ENCODE measurements at regions not wholly inside any gene's neighbourhood (a gene's known extent, or its start where the extent isn't known, plus 50 kb on each side); places are given as distances from the start of the nearest gene placed in this dataset.
"Not testable (repeated sequence)": the region's sequence is repeated elsewhere in the genome, so short reads cannot be mapped to it uniquely, and the experiment has no call there.

DNA sequence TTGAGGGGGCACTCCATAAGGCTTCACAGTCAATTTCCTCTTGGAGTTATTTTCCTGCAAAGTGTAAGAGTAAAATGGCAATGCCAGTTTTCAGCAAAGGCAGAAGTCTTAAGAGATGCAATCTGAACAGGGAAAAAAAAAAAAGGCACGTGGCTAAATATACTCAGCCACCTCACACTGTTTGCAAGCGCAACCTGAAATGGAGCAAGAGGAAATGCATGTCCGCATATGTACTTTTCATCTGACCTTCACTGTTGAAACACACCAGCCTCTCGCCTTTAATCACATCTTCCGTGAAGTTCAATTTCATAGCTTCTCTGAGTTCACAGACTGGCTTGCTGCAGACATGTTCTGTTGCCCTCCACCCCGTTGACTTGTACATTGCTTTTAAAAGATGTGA, 101.4 kb downstream of the KATNIP start:
- 84 to 89% methylated on average over 6 of the region's 6 CpGs for WGBS, 2 donors
- DNase-seq (ENCODE audit: low spot score in 2 of 2) = no peak

DNA sequence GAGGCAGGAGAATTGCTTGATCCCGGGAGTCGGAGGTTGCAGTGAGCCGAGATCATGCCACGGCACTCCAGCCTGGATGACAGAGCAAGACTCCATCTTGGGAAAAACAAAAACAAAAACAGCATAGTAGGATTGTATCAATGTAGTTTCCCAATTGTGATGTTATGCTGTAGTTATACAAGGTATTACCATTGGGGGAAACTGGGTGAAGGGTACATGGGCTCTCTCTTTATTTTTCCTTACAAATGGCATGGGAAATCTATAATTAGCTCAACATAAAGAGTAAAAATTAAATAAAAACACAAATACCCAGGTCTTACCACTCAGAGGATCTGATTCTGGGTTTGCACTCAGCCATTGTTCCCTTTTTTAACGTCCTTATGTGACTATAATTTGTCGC, 107.9 kb downstream of the KATNIP start:
- Histone ChIP-seq H3K36me3 (peaks cover 0 to 43% (median 0%) of the 10 kb centered on the region in 3 donors), H3K4me1 (no peaks in the 10 kb centered on the region), H3K27me3 (no peaks in the 10 kb centered on the region), H3K4me3 (no peak overlapping the region), H3K27ac (no peak overlapping the region), H3K9me3 (peaks cover 0 to 5% (median 0%) of the 10 kb centered on the region in 4 donors)
- WGBS, 2 donors = 92 to 96% methylated on average over 6 of the region's 6 CpGs
- no peak for DNase-seq (ENCODE audit: low spot score in 2 of 2)
- TF ChIP-seq EP300 (IDR thresholded peaks at IDR 0.05) (no peak), POLR2A (IDR thresholded peaks at IDR 0.05) (no peak)
- TF ChIP-seq, protein P1, sequence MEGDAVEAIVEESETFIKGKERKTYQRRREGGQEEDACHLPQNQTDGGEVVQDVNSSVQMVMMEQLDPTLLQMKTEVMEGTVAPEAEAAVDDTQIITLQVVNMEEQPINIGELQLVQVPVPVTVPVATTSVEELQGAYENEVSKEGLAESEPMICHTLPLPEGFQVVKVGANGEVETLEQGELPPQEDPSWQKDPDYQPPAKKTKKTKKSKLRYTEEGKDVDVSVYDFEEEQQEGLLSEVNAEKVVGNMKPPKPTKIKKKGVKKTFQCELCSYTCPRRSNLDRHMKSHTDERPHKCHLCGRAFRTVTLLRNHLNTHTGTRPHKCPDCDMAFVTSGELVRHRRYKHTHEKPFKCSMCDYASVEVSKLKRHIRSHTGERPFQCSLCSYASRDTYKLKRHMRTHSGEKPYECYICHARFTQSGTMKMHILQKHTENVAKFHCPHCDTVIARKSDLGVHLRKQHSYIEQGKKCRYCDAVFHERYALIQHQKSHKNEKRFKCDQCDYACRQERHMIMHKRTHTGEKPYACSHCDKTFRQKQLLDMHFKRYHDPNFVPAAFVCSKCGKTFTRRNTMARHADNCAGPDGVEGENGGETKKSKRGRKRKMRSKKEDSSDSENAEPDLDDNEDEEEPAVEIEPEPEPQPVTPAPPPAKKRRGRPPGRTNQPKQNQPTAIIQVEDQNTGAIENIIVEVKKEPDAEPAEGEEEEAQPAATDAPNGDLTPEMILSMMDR (IDR thresholded peaks at IDR 0.05) = no peak

More for the DNA sequence above, 101.4 kb downstream of the KATNIP start:
- no peaks in the 10 kb centered on the region for H3K27me3 ChIP-seq
- H3K27ac ChIP-seq = no peak overlapping the region
- TF ChIP-seq POLR2A (IDR thresholded peaks at IDR 0.05) (no peak), EP300 (IDR thresholded peaks at IDR 0.05) (no peak)
- TF ChIP-seq, protein P1 (IDR thresholded peaks at IDR 0.05) = no peak
- peaks cover 0 to 43% (median 0%) of the 10 kb centered on the region in 3 donors for H3K36me3 ChIP-seq
- H3K4me3 ChIP-seq = no peak overlapping the region
- H3K4me1 ChIP-seq = no peaks in the 10 kb centered on the region
- H3K9me3 ChIP-seq = no peaks in the 10 kb centered on the region

DNA sequence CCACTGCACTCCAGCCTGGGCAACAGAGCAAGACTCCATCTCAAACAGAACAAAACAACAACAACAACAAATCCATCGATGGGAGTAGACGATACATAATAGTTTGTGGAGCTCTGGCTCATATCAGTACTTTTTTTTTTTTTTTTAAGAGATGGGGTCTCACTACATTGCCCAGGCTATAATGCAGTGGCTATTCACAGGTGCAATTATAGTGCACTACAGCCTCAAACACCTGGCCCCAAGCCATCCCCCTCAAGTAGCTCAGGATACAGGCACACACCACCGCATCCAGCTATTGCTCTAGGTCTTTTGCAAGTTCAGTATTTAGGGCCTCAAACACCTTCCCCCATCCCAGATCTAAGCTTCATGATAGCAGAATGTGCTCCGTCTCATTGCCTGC, 110.6 kb downstream of the KATNIP start:
- no peaks in the 10 kb centered on the region for H3K4me1 ChIP-seq
- H3K9me3 ChIP-seq = peaks cover 0 to 5% (median 0%) of the 10 kb centered on the region in 4 donors
- no peaks in the 10 kb centered on the region for H3K27me3 ChIP-seq
- TF ChIP-seq EP300 (IDR thresholded peaks at IDR 0.05) (no peak), POLR2A (IDR thresholded peaks at IDR 0.05) (no peak)
- TF ChIP-seq, protein P1 (IDR thresholded peaks at IDR 0.05) = no peak
- no peak overlapping the region for H3K4me3 ChIP-seq
- WGBS, 2 donors = 96% methylated on average over 4 of the region's 4 CpGs
- no peak overlapping the region for H3K27ac ChIP-seq
- peaks cover 0 to 51% (median 0%) of the 10 kb centered on the region in 3 donors for H3K36me3 ChIP-seq
- no peak for DNase-seq (ENCODE audit: low spot score in 2 of 2)

DNA sequence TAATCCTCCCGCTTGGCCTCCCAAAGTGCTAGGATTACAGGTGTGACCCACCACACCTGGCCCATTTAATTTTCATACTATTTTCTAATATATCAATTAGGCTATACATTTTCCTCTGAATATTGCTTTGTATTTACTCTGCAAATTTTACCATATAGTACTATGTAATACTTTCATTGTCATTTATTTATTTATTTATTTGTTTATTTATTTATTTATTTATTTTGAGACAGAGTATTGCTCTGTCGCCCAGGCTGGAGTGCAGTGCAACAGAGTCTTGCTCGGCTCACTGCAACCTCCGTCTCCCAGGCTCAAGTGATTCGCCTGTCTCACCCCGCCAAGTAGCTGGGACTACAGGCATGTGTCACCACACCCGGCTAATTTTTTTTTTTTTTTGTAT, 113.3 kb downstream of the KATNIP start:
- not testable (repeated sequence) for H3K4me1 ChIP-seq; DNase-seq (ENCODE audit: low spot score in 2 of 2); H3K4me3 ChIP-seq; H3K27ac ChIP-seq; H3K27me3 ChIP-seq; H3K9me3 ChIP-seq
- WGBS, 2 donors = 97% methylated on average over 7 of the region's 7 CpGs
- peaks cover 0 to 34% (median 0%) of the 10 kb centered on the region in 3 donors for H3K36me3 ChIP-seq

DNA sequence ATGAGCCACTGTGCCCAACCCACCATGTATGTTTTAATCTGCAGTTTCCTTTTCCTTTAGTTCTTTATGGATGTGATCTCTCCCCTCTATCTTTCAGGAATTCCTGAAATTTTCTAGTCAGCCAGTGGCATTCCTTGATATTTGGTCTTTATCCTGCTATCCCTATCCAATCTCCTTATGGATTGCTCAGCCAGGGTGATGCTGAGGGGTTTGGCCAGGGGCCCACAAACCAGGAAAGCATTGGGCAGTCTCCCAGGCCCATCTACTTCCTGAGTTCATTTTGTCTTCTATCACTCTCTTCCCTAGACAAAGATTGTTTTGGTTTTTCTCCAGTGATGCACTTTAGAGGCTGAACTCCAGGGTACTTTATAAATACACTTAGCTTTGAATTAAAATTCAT, 115.9 kb downstream of the KATNIP start:
- Histone ChIP-seq H3K36me3 (peaks cover 0 to 23% (median 0%) of the 10 kb centered on the region in 3 donors), H3K27ac (no peak overlapping the region), H3K4me1 (no peaks in the 10 kb centered on the region), H3K4me3 (no peak overlapping the region), H3K27me3 (no peaks in the 10 kb centered on the region), H3K9me3 (no peaks in the 10 kb centered on the region)
- TF ChIP-seq, protein P1 (IDR thresholded peaks at IDR 0.05) = no peak
- TF ChIP-seq EP300 (IDR thresholded peaks at IDR 0.05) = no peak
- no peak for TF ChIP-seq POLR2A (IDR thresholded peaks at IDR 0.05)
- no peak for DNase-seq (ENCODE audit: low spot score in 2 of 2)
